GM12878 (cell line): ENCODE measurements at regions not wholly inside any gene's neighbourhood (a gene's known extent, or its start where the extent isn't known, plus 50 kb on each side); places are given as distances from the start of the nearest gene placed in this dataset.
"Not testable (repeated sequence)": the region's sequence is repeated elsewhere in the genome, so short reads cannot be mapped to it uniquely, and the experiment has no call there.

Experiments
- ATAC-seq: fragments of 200-7000 bp; cut with Tn5 transposase; 3 replicates; pipeline ENCODE4 v1.9.1; 2020; ENCODE audit warnings: mild to moderate bottlenecking, moderate library complexity
- BruUV-seq: library from RNA; stranded (reverse); fragments of 400-500 nt; replicated peaks from 2 replicates; lab custom pipeline; 2021; lab: Mats Ljungman, UMichigan
- CTCF ChIA-PET: fragments of 300-600 bp; sonication (Branson Sonifier 250); formaldehyde crosslinking; extraction: SDS; loops from one replicate; lab custom pipeline; 2021; ENCODE audit warnings: inconsistent platforms; lab: Yijun Ruan, JAX
- POLR2A ChIA-PET: fragments of 350-600 bp; formaldehyde crosslinking; extraction: SDS; loops from one replicate; lab custom pipeline; 2021; ENCODE audit warnings: inconsistent platforms; lab: Charles Lee
- RAD21 ChIA-PET: fragments of 300-600 bp; sonication (Branson Sonifier 250); formaldehyde crosslinking; loops from one replicate; lab custom pipeline; 2023; ENCODE audit warnings: antibody characterized with exemption; ENCODE audit not compliant: unreplicated experiment; lab: Charles Lee
- SMC1A ChIA-PET: fragments of 300-600 bp; sonication (Branson Sonifier 250); formaldehyde crosslinking; loops from one replicate; lab custom pipeline; 2023; ENCODE audit not compliant: unreplicated experiment, uncharacterized antibody; lab: Charles Lee
- DNase-seq: peaks from one replicate; pipeline ENCODE4 v3.0.0-alpha.2; 2011; ENCODE audit warnings: low read depth, low spot score
- FAIRE-seq: peaks from 3 replicates; lab custom pipeline; 2011; peaks lifted over from hg19 to GRCh38; lab: Jason Lieb, UNC
- H2AFZ ChIP-seq: 2 replicates; pipeline ENCODE4 v1.6.0; 2011; ENCODE audit warnings: low read depth, low read length, control low read depth; ENCODE audit not compliant: control insufficient read depth
- H3K27ac ChIP-seq: 2 replicates; pipeline ENCODE4 v1.5.1; 2011; ENCODE audit warnings: control low read depth; ENCODE audit not compliant: control insufficient read depth, insufficient read depth
- H3K27me3 ChIP-seq, 2 experiments: replicated peaks in 1 of 2; 2 replicates each; pipeline versions ENCODE4 v1.6.0 to v1.6.1; 2011; ENCODE audit warnings: low read length in 1 of 2; ENCODE audit not compliant: control insufficient read depth in 2 of 2, insufficient read depth in 2 of 2
- H3K36me3 ChIP-seq, 2 experiments: 2 replicates each; pipeline ENCODE4 v1.5.1; 2011; ENCODE audit warnings: low read length in 1 of 2; ENCODE audit not compliant: control insufficient read depth in 2 of 2, insufficient read depth in 2 of 2
- H3K4me1 ChIP-seq: 2 replicates; pipeline ENCODE4 v1.6.1; 2011; ENCODE audit warnings: mild to moderate bottlenecking, low read length, moderate library complexity, mixed read lengths; ENCODE audit not compliant: control insufficient read depth, insufficient read depth
- H3K4me2 ChIP-seq: 2 replicates; pipeline ENCODE4 v1.6.0; 2011; ENCODE audit warnings: control low read depth; ENCODE audit not compliant: control insufficient read depth, insufficient read depth
- H3K4me3 ChIP-seq: fragments of 200-600 bp; sonication (generic); 2 replicates; pipeline ENCODE4 v1.5.1; 2016
- H3K79me2 ChIP-seq: 2 replicates; pipeline ENCODE4 v1.6.0; 2011; ENCODE audit warnings: low read length; ENCODE audit not compliant: control insufficient read depth, insufficient read depth
- H3K9ac ChIP-seq: 2 replicates; pipeline ENCODE4 v1.8.0; 2011; ENCODE audit warnings: low read length, control low read depth, mixed read lengths; ENCODE audit not compliant: control insufficient read depth, insufficient read depth
- H3K9me3 ChIP-seq: replicated peaks from 3 replicates; pipeline ENCODE4 v1.5.1; 2011; ENCODE audit warnings: mild to moderate bottlenecking, low read length; ENCODE audit not compliant: control insufficient read depth, insufficient read depth
- H4K20me1 ChIP-seq: 2 replicates; pipeline ENCODE4 v1.6.0; 2011; ENCODE audit not compliant: control insufficient read depth, insufficient read depth
- WGBS: methylation state at CpG from one replicate; pipeline ENCODE4 v1.1.6; 2016; ENCODE audit warnings: low lambda C conversion rate; ENCODE audit not compliant: insufficient replicate concordance, insufficient coverage; ENCODE audit errors: missing lambda C conversion rate; 5-methylcytosine and 5-hydroxymethylcytosine counted together
- in situ Hi-C: fragments of 300-500 bp; cut with MboI; formaldehyde crosslinking; loops from 9 replicates; pipeline ENCODE4 v1.14.3; 2018; ENCODE audit warnings: mixed read lengths
- intact Hi-C: fragments of 100-400 bp; cut with micrococcal nuclease; formaldehyde crosslinking; loops from one replicate; pipeline ENCODE4 v1.14.2; 2022; ENCODE audit not compliant: unreplicated experiment

DNA sequence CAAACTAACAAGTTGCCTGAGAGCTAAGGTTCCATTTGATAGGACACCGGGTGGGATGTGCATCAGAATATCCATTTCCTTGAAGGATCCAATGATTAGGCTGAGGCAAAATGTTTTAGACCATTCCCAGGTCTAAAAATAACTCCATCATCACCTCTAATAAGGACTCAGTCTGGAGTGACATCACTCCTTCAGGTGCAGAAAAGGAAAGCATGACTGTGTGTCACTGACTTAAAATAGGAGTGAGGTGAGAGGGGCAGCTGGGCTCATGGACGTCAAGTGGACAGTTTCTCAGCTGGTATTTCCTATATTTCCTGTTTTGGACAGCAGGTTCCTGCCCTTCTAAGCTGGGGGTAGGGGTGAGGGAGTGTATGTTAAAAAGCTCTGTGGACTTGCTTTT, 135.9 kb upstream of the PLGLB2 start:
- intact Hi-C loops, H3K79me2 ChIP-seq, H3K27me3 ChIP-seq, in situ Hi-C loops, H3K4me2 ChIP-seq, H3K36me3 ChIP-seq, SMC1A ChIA-PET, H4K20me1 ChIP-seq, DNase-seq, H3K9me3 ChIP-seq, ATAC-seq, BruUV-seq, RAD21 ChIA-PET, H3K27ac ChIP-seq, H3K4me3 ChIP-seq, POLR2A ChIA-PET, H3K9ac ChIP-seq, CTCF ChIA-PET, H2AFZ ChIP-seq, H3K4me1 ChIP-seq, FAIRE-seq: not testable (repeated sequence)
- no CpG with 5 or more reads among the region's 2 CpGs for WGBS

- POLR2A ChIA-PET, H3K27me3 ChIP-seq, H2AFZ ChIP-seq, H3K4me3 ChIP-seq, H3K27ac ChIP-seq, in situ Hi-C loops, SMC1A ChIA-PET, FAIRE-seq, H3K4me1 ChIP-seq, H3K4me2 ChIP-seq, DNase-seq, BruUV-seq, RAD21 ChIA-PET, H3K9me3 ChIP-seq, H3K9ac ChIP-seq, H4K20me1 ChIP-seq, CTCF ChIA-PET, ATAC-seq, H3K36me3 ChIP-seq, H3K79me2 ChIP-seq, intact Hi-C loops: not testable (repeated sequence)
Observed at GRCh38 chr2:87614829-87615434, 133.0 kb upstream of the PLGLB2 start.

GRCh38 chr2:87619121-87619520, 128.8 kb upstream of the PLGLB2 start:
- H3K27ac ChIP-seq, H3K79me2 ChIP-seq, DNase-seq, BruUV-seq, FAIRE-seq, H3K9ac ChIP-seq, H3K4me3 ChIP-seq, ATAC-seq, intact Hi-C loops, H3K4me2 ChIP-seq, H3K4me1 ChIP-seq, H2AFZ ChIP-seq, in situ Hi-C loops, H3K36me3 ChIP-seq, SMC1A ChIA-PET, RAD21 ChIA-PET, CTCF ChIA-PET, H3K27me3 ChIP-seq, POLR2A ChIA-PET, H3K9me3 ChIP-seq, H4K20me1 ChIP-seq: not testable (repeated sequence)

GRCh38 chr2:87621139-87621538, 126.7 kb upstream of the PLGLB2 start:
- BruUV-seq, RAD21 ChIA-PET, DNase-seq, H3K27me3 ChIP-seq, H3K9me3 ChIP-seq, H3K79me2 ChIP-seq, ATAC-seq, H3K27ac ChIP-seq, intact Hi-C loops, SMC1A ChIA-PET, H3K4me2 ChIP-seq, H4K20me1 ChIP-seq, POLR2A ChIA-PET, H3K4me1 ChIP-seq, CTCF ChIA-PET, H3K4me3 ChIP-seq, FAIRE-seq, in situ Hi-C loops, H3K36me3 ChIP-seq, H3K9ac ChIP-seq, H2AFZ ChIP-seq: not testable (repeated sequence)
- no CpG with 5 or more reads among the region's 4 CpGs for WGBS
